ENCODE measurements at regions not wholly inside any gene's neighbourhood (a gene's known extent, or its start where the extent isn't known, plus 50 kb on each side); places are given as distances from the start of the nearest gene placed in this dataset.

DNA sequence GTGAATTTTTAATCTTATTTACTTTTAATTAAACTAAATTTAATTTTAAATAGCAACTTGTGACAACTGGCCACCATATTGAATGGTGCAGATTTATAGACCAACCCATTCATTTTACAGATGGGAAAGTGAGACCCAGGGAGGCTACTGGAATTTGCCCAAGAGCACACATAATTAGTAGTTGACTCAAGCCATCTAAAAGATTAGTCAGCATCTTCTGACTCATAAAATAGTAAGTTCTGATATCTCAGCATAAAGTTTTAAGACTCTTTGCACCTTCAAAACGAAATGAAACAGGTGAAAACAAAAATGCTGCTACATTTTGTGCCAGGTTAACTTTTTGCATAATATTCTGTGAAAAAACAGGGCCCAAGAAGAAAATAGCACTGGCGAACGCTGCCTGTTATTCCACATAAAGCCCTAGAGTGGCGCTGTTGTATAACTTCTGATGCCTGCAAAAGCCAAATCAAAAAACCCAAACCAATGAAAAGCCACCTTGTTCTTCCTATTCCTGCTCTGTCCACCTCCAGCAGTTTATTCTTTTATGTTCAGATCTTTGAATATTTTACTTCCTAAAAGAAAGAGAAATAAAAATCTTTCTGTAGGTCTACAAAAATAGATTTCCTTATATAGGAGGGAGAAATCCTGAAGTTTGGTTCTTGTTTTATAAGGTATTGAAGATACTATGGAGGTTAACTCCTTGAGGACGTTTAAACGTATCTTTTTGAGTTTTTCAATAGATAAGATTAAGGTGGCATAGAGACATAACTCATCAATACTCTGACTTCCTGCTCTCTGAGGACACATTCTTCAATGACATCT is 62.8 kb downstream of the OTOL1 start:
- H3K27ac ChIP-seq = no peak overlapping the region
- H3K4me3 ChIP-seq = no peak overlapping the region
- no peaks in the 10 kb centered on the region for H3K27me3 ChIP-seq
- H3K9me3 ChIP-seq = no peaks in the 10 kb centered on the region
- DNase-seq (no peak), ATAC-seq (ENCODE audit: low FRiP score in 2 of 2) (peak in 1 of 2 donors; percentile 78)
- H3K4me1 ChIP-seq = no peaks in the 10 kb centered on the region
- no peaks in the 10 kb centered on the region for H3K36me3 ChIP-seq
- TF ChIP-seq POLR2AphosphoS5 (IDR thresholded peaks at IDR 0.05) (no peak), EP300 (IDR thresholded peaks at IDR 0.05) (no peak), POLR2A (IDR thresholded peaks at IDR 0.05) (no peak), CTCF (IDR thresholded peaks at IDR 0.05) (peak in 5 of 6 experiments; percentile 29 to 55 (median 50))
- WGBS, 2 donors = 17 to 22% methylated on average over 6 of the region's 6 CpGs

DNA sequence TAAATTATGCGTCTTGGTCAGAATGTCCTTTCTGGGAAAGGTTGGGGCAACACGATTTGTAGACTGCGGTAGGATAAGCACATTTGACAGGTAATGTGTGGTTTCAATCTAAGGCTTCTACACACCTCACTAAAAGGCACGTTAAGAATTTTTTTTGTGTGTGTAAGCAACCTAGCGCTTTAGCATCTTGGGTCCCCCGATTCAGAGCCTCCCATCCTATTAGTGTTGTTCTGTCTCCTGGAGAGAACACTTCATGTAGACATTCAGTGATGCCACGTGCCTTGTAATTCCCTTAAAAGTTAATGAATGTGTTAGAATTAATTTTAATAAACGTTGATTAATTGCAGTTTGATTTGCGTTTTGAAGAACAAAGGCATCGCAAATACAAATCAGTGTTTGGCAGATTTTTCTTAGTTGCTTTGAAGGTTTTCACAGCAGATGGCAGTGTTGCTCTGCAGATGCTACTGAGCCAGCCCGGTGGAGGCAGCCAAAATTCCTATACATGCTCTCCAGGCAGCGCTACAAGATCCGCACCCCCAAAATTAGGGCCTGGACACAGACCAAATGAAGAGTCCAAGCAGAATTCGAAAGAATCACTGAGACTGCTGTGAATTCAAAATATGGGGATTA is 63.5 kb downstream of the OTOL1 start:
- 27% methylated on average over 14 of the region's 14 CpGs for WGBS, 2 donors
- no peak overlapping the region for H3K4me3 ChIP-seq
- ATAC-seq (ENCODE audit: low FRiP score in 2 of 2) (peak in 1 of 2 donors; percentile 74), DNase-seq (no peak)
- H3K9me3 ChIP-seq = no peaks in the 10 kb centered on the region
- TF ChIP-seq EP300 (IDR thresholded peaks at IDR 0.05) = no peak
- TF ChIP-seq CTCF (IDR thresholded peaks at IDR 0.05) = peak in 3 of 6 experiments; percentile 20 to 36 (median 29)
- no peaks in the 10 kb centered on the region for H3K36me3 ChIP-seq
- no peaks in the 10 kb centered on the region for H3K27me3 ChIP-seq
- no peaks in the 10 kb centered on the region for H3K4me1 ChIP-seq
- H3K27ac ChIP-seq = no peak overlapping the region

DNA sequence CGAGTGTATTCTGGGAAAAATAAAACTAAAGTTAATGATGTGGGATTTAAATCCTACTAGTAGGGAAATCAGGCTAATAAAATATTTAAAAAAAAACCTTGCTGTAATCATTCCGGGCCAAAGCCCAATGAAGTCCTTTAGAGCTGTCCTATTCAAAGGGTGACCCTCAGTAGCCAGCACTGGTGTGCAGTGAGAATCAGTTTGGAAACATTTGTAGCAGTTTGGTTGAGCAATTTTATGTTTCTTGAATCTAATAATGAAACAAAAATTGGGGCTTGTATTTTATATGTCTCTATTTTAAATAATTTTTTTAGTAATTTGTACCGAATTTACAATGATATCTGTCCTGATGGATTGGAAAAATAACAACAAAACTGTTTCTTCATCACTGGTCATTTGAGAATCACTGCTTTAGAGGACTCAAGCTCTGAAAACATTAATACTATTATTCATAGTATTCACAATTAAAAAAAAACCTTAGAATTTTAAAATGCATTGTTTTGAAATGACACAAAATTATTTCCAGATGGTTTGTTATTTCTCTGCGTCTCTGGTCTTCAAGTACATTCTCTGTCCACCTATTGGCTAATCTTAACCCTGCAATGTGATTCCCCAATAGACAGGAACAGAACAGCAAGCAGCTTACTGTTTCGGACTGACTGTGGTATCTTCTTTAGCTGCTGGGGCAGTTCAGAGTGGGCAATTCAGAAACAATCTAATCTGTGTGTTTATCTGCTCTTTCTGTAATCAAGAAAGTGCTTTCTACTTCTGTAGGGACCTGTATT is 71.2 kb downstream of the OTOL1 start:
- TF ChIP-seq POLR2A (IDR thresholded peaks at IDR 0.05) = no peak
- TF ChIP-seq CTCF (IDR thresholded peaks at IDR 0.05) = no peak
- no peak for TF ChIP-seq POLR2AphosphoS5 (IDR thresholded peaks at IDR 0.05)
- no peak for TF ChIP-seq EP300 (IDR thresholded peaks at IDR 0.05)
- Histone ChIP-seq H3K4me3 (no peak overlapping the region), H3K4me1 (no peaks in the 10 kb centered on the region), H3K27me3 (no peaks in the 10 kb centered on the region), H3K27ac (no peak overlapping the region), H3K9me3 (no peaks in the 10 kb centered on the region), H3K36me3 (no peaks in the 10 kb centered on the region)
- ATAC-seq (ENCODE audit: low FRiP score in 2 of 2) = peak in 1 of 2 donors; percentile 90
- DNase-seq = no peak
- 74 to 75% methylated on average over 5 of the region's 5 CpGs for WGBS, 2 donors

- Histone ChIP-seq H3K36me3 (no peaks in the 10 kb centered on the region), H3K27me3 (no peaks in the 10 kb centered on the region), H3K4me3 (no peak overlapping the region), H3K4me1 (no peaks in the 10 kb centered on the region), H3K9me3 (no peaks in the 10 kb centered on the region), H3K27ac (no peak overlapping the region)
- ATAC-seq (ENCODE audit: low FRiP score in 2 of 2) (peak in 1 of 2 donors; percentile 19), DNase-seq (no peak)
- 56 to 86% methylated on average over 2 of the region's 2 CpGs for WGBS, 2 donors
- TF ChIP-seq CTCF (IDR thresholded peaks at IDR 0.05) (no peak), POLR2AphosphoS5 (IDR thresholded peaks at IDR 0.05) (no peak), EP300 (IDR thresholded peaks at IDR 0.05) (no peak), POLR2A (IDR thresholded peaks at IDR 0.05) (no peak)
Measured at GRCh38 chr3:161568671-161569070, 72.1 kb downstream of the OTOL1 start.

All from upper lobe of left lung (tissue), 6 donors.